ENCODE measurements at regions not wholly inside any gene's neighbourhood (a gene's known extent, or its start where the extent isn't known, plus 50 kb on each side); places are given as distances from the start of the nearest gene placed in this dataset.

- no peak for DNase-seq
Measured at GRCh38 chr9:89655990-89656657, 51.3 kb downstream of the GADD45G start.

DNA sequence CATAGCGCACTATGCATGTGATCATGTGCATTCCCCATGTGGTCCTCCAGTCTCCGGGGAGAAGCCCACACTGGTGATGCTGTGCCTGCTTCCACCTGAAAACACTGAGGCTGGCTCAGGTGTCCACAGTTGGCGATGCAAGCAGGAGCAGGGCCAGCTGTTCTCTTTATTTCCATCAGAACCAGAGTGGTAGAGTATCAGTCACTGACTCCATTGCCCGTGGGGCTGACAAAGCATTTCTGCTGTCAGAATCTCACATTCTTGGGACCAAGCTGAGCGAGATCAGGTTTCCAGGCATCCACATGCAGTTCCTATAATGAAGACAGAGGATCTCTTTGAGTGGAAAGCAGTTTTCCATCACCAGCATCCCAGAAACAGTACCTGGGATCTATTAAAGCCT, 52.5 kb downstream of the GADD45G start:
- DNase-seq, result no peak

- DNase-seq, result no peak
Measured at GRCh38 chr9:89657765-89658164, 53.0 kb downstream of the GADD45G start.

DNA sequence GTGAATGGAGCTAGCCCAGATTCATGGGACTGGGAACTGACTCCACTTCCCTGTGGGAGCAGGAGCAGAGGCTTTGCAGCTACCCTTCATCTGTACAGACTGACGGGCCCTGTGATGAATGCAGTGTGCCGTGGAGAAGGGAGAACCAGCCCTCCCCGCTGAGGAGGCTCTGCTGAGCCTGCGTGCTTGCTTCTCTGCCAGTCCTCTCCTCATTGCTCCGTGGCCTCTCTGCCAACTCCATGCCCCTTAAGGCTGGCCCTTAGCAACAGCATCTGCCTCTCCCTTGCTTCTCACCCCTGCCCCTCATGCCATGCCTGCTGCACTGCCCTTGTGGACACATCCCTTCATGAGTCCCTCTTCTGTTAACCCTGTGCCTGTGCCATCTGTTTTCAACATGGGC, 53.6 kb downstream of the GADD45G start:
- no peak for DNase-seq

GRCh38 chr9:89658931-89659330, 54.1 kb downstream of the GADD45G start:
- no peak for DNase-seq

GRCh38 chr9:89659473-89659872, 54.7 kb downstream of the GADD45G start:
- no peak for DNase-seq

DNA sequence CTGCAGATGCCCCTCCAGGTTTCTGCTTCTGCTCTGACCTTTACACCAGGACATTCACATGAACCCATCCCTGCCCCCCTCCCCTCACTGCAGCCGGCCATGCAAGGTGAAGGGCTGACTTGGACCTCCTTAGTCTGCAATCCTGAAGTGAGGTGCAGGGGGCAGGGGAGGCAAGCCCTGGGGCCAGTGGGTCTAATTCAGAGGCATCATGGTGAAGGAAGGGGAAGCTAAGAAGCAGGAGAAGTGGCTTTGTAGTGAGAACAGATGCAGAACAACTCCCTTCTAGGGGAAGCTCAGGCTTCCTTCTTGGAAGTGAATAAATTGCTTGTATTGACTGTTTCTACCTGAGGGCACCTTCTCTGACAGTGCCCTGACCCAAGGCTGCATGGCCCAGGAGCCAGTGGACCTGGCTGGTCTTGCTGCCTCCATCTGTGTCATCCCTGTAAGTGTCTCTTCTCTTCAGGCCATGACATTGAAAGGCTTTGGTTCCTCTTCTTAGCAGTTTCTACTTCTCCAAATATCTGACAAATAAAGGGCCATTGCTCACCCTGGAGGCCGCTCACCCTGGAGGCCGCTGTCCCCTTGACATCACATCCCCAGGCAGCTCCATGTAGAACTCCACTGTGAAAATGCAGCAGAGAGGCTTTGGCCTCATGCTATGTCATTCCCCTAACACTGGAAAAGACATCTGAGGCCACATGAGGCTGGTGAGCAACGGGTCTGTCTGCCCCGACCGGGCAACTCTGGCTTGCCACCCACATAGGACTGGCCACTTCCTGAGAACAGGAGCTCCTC, 55.3 kb downstream of the GADD45G start:
- no peak for DNase-seq

GRCh38 chr9:89661391-89661949, 56.7 kb downstream of the GADD45G start:
- DNase-seq, result no peak

DNA sequence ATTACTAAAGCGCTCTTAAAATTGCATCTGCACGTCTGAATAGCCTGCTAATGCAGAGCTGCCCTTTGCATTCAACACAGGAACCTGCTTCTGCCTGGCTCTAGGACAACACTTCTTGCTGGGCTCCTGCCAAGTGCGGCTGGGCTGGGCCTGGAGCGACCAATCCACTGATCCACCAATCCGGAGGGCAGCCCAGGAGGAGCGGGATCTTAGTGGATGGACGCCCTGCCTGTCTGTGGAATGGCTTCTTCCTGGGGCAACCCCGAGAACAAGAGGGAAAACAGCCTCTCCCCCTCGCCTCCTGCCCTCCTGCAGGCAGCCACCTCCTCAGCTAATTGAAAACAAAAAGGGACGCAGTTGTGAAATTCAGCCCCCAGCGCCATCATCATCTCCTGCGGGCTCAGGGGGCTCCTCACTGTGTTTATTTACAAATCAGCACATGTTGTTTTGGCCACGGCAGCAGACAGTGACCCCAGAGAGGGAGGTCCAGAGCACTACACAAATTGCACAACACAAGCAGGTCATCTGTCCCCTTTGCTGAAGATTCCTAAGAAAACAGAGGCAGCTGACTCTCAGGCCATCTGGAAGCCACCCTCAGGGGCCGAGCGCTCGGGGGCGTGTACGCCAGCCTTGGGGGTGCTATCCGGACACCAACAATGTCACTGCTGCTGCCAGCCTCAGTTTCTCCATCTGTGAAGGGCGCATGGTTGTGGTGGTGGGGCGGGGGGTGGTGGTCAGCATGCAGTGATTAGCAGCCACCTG, 57.3 kb downstream of the GADD45G start:
- no peak for DNase-seq

DNA sequence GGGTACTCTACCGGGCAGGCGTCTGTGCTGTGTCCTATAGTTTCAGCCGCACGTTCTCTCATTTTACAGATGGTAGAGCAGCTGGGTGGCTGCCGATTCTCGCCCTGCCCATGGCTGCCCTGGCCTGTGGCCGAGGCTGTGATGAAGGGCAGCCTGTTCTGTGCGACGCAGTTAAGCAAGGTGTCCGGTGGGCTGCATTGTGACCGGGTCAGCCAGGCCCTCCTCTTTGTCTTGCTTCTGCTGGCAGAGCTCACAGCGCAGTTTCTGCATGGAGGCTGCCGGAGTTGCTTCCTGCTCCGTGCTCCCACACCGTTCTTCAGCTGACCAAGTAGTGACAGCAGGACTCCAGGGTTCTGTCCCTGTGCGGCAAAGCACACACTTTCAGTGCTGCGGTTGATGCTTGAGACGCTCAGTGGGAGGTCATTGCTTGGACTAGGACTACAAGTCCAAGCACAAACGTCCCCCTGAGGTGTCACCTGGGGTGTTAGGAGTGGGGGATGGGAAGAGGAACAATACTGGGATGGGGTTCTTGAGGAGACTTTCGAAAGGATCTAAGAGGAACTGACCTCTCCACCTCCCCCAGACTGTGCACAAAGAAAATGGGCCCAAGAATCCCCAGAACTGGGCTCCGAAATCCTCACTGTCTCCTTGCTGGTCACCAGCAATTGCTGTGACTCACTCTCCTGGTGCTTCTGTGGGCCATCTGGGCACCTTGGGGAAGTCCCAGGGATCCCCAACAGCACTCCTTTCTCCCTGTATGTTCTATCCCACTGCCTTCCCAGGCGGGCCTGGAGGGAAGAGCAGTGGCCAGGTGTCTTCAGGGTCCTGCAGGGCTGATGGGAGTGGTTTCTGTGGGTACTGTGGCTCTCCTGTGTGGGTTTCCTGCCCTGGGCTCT, 58.2 kb downstream of the GADD45G start:
- no peak for DNase-seq

DNA sequence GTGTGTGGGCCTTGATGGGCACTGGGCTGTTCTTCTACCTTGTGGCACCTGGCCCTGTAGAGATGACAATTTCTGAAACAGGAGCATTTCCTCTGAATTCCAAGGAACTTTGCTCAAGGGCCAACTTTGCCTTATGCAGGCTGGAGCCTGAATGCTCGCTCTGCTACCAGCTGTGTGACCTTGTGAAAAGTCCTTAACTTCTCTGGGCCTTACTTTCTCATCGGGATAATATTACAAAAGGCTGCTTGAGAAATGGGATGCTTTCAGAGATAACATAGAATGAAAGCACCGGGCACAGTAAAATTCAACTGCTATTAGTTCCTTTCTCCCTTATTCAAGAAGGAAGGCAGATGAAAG, 58.8 kb downstream of the GADD45G start:
- DNase-seq, result no peak

GRCh38 chr9:89664010-89664409, 59.2 kb downstream of the GADD45G start:
- no peak for DNase-seq

DNA sequence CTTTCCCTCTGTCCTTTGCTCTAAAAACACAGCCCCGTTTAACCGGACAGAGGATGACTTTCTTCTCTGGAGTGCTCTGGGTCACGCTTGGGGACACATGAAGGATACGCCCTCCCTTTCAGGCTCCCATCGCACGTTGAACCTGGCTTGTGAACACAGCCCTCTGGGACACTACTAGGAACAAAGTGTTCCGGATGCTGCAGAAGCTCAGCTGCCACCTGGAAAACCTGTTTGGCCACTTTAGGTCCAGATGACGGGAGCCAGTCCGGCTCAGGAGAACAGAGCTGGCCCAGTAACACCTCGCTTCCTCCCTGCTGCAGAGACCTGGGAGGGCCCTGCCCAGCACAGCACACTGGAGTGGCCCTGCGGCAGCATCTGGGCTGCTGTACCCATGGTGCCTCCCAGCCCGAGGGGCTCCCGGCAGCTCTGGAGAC, 60.1 kb downstream of the GADD45G start:
- no peak for DNase-seq

DNA sequence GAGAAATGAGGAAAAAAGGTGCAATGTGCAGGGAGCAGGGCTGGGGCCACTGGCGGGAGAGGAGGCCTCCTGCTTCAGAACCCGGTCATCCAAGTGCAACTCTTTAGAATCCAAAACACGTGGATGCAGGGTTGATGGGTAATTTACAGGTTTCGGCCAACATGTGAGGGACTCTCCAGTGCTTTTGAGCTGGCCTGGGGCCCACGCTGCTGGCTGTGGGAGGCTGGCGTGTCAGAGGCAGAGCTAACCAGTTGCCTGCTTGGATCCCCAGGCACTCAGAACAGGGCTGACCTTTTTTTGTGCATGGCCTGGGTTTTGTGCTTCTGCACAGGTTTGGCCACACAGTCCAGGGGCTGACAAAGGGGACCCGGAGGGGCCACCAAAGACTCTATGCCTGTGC, 61.6 kb downstream of the GADD45G start:
- DNase-seq, result no peak

- no peak for DNase-seq
Measured at GRCh38 chr9:89666950-89667349, 62.1 kb downstream of the GADD45G start.

- no peak for DNase-seq
Measured at GRCh38 chr9:89667726-89668125, 62.9 kb downstream of the GADD45G start.

GRCh38 chr9:89668216-89668865, 63.5 kb downstream of the GADD45G start:
- no peak for DNase-seq

DNA sequence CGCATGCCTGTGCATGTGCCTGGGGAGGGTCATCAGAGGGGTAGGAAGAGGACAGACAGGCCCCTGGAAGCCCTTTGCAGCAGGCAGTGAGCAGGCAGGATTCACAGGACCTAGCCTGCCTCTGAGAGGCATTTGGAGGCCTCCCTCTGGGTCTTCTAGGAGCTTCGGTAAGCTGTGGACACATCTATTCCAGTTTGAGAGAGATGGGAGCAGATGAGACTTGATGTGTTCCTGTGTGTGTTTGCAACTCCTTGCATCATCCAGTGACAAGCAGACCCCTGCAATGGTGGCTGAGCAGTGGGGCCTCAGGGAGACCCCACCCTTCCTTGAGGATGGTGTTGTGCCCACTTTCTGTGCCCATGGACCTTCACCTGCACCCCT, 64.0 kb downstream of the GADD45G start:
- no peak for DNase-seq

- no peak for DNase-seq
Measured at GRCh38 chr9:89669361-89669842, 64.6 kb downstream of the GADD45G start.

GRCh38 chr9:89670114-89670513, 65.3 kb downstream of the GADD45G start:
- no peak for DNase-seq

- no peak for DNase-seq
Measured at GRCh38 chr9:89670801-89671434, 66.1 kb downstream of the GADD45G start.
